RPMI7951 (cell line): ENCODE measurements at regions not wholly inside any gene's neighbourhood (a gene's known extent, or its start where the extent isn't known, plus 50 kb on each side); places are given as distances from the start of the nearest gene placed in this dataset.
"Not testable (repeated sequence)": the region's sequence is repeated elsewhere in the genome, so short reads cannot be mapped to it uniquely, and the experiment has no call there.

Experiments used
- DNase-seq: peaks from one replicate; pipeline ENCODE4 v3.0.0-alpha.2; 2012; ENCODE audit warnings: low read depth

DNA sequence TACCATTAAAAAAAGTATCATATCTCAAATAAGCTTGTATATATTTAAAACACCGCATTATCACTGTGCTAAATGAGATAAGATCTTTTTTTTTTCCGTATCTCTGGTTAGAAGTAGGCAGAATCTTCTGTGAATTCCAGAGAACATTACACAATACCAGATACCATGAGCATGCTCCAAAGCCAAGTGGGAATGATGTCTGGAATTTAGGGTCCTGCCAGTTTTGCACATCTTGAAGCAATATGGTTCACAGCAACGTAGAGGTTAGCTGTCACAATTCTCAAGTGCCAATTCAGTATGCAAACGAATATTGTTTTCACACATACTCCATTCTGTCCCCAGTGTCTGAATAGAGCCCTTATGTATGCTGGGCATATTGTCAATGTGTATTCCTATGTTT is 127.5 kb upstream of the NEIL3 start:
- no peak for DNase-seq

DNA sequence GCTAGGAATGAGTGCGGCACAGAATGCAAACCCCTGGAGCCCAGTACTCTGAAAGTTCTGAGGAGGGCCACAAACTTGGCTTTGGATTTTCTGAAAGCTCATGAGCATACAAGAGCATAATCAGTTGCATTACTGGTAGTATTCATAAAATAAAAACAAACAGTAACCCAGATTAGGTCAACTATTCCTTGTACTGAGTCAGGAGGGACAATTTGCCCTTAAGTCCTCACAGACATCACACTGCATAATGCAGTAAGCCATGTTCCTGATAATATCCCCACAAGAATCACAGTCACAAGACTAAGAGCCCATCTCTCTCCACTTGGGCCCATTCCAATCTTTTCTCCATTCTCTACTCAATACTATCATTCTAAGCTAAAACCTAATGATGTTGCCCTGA is 126.9 kb upstream of the NEIL3 start:
- no peak for DNase-seq

DNA sequence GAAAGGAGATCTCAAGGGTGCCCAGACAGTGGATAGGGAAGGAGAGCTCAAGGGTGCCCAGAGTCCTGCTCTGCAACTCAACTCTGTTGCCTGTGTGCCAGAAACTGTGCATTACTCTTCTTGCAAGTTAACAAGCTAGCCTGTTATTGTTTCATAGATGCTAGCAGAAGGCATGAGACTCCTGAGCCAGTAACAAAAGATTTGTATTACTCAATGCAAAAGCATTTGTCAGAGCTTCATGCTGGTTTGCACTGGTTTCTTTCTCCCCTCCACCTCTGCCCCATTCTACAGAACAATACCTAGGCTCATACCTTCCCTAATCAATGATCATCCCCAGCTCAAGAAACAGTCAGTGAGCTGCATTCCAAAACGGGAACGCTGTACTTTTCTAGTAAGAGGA is 124.5 kb upstream of the NEIL3 start:
- no peak for DNase-seq

DNA sequence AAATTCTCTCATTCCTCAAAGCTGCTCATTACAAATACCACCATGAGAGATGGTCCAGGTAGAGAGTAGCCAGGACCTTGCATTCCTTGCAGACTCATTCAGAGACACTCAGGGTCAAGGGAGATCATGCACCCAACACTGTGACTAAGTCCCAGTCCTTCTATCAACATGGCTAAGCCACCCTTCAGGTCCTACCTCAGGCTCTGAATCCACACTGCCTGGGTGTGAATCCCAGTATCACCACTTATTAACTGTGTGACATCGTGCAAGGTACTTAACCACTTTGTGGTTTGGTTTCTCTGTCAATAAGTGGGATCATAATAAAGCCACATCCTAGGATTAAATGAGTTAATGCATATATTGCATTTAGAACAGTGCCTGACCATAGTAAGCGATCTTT is 124.1 kb upstream of the NEIL3 start:
- no peak for DNase-seq

DNA sequence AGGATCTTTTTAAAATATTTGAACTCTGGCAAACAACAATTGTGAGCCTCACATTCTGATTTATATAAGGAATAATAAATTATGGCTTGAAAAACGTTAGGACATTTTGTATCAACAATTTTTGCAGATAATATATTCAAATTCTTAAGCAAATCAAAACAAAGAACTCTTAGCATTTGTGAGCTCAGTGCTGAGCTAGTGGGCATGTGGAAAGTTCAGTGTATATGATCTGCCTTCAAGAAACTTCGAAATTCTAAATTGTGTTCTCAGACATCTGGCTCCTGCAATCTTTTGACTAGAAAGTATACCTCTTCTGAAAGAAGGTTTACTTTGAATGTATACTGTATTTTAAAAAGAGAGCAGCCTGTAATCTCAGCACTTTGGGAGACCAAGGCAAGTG is 122.3 kb upstream of the NEIL3 start:
- no peak for DNase-seq

DNA sequence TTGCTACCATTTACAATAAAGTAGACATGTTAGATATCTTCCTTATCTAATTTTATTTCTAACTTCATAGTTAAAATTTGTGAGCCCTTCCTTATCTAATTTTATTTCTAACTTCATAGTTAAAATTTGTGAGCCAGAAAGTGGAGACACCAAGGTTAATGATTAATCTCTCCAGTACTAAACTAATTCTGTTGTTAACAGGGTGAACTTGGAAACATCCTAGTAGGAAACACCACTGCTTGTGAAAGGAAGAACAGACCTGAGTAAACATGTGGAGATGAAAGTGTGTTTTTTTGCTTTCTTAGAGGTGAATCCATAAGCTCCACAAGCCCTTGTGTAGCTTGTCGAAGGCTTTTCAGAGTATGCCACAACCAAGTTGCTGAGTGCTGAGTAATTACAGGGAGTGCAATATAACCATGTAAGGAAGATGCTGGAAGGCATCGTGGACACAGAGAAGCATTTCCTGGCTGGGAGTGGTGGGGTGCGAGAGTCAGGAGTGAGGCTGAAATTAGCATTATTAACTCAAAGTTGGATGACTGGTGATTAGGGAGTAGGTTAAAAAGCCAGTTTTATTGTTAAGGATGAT is 118.6 kb upstream of the NEIL3 start:
- DNase-seq: peak; percentile 48

DNA sequence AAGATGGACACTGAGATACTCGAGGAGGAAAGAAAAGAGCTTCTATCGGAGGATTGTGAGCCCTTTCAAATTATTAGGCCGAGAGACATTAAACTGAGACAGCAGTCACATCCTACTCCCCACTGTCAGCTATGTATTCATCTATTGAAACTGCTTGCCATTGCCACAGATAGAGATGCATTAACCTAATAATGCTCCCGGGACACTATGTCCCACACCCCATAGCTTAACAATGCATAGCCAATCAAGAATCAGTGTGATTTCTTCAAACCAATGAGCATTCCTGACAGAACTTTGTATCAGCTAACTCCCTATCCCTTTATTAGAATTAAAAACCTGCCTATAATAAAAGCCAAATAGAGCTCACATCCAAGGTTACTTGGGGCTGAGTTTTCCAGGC is 118.1 kb upstream of the NEIL3 start:
- no peak for DNase-seq

DNA sequence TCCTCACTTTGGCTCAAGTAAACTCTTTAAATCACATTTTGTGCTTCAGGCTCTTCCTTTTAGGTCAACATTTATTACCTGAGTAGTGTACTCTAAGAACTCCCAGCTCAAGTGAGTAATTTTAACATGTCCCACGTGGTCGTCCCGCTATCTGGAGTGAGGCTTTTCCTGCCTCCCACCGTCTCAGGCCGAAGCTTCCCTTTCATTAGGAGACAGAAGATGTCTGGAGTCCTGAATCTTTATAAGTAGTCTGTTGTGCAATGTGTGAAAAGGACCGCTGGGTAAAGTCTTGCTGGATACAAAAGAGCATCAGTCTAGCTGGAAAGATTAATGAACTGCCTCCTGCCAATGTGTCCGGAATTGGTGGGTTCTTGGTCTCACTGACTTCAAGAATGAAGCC is 117.7 kb upstream of the NEIL3 start:
- no peak for DNase-seq

DNA sequence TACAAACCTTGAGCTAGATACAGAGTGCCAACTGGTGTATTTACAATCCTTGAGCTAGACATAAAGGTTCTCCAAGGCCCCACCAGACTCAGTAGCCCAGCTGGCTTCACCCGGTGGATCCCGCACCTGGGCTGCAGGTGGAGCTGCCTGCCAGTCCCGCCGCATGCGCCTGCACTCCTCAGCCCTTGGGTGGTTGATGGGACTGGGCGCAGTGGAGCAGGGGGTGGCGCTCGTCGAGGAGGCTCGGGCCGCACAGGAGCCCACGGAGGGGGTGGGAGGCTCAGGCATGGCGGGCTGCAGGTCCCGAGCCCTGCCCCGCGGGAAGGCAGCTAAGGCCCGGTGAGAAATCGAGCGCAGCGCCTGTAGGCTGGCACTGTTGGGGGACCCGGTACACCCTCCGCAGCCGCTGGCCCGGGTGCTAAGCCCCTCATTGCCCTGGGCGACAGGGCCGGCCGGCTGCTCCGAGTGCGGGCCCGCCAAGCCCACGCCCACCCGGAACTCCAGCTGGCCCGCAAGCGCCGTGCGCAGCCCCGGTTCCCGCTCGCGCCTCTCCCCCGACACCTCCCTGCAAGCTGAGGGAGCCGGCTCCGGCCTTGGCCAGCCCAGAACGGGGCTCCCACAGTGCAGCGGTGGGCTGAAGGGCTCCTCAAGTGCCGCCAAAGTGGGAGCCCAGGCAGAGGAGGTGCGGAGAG is 116.5 kb upstream of the NEIL3 start:
- DNase-seq: not testable (repeated sequence)

DNA sequence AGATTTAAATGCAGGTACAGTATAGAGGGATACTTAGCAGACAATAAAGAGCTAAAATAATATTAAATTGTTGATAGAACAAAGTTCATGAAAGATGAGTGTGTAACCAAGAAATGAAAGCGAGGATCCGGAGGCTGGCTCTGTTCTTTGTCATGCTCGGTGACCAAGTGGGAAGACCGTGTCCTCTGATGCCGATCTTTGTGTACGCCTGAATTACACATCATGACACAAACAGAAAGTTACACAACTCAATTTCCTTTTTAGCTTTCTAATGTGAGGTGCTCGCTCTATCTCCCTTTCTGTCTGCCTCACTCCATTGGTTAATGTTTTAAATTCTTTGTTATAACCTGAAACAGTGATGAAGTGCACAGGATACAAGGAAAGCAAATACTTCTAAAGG is 114.8 kb upstream of the NEIL3 start:
- peak; percentile 40 for DNase-seq

DNA sequence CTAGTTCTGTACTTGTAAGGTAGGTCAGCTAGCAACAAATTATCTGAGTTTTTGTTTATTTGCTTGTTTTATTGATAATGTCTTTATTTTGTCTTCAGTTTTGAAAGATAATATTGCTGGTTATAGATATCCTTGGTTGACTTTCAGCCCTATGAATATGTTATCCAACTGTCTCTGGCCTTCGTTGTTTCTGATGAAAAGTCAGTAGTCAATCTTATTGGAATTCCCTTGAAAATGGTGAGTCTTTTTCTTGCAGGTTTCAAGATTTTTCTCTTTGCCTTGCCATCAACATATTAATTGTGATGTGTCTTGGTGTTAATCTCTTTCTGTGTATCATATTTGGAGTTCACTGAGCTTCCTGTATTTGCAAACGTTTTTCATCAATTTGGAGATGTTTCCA is 113.1 kb upstream of the NEIL3 start:
- DNase-seq: no peak

DNA sequence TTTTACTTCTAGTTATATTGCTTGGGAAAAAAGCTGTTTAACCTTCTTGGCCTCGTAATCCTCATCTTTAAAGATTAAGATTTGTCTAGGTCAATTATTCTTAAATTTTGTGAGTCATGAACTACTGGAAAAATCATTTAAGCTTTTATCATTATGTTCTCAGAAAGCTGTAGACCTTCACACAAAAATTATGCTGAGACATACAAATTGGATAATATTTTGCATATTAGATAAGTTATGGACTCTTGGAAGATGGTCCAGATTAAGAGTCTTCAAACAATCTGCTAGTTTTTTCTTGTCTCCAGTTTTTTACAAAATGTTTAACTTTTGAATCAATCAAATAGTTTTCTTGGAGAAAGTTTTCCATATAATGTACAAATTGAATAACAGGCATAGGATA is 108.1 kb upstream of the NEIL3 start:
- DNase-seq: no peak

DNA sequence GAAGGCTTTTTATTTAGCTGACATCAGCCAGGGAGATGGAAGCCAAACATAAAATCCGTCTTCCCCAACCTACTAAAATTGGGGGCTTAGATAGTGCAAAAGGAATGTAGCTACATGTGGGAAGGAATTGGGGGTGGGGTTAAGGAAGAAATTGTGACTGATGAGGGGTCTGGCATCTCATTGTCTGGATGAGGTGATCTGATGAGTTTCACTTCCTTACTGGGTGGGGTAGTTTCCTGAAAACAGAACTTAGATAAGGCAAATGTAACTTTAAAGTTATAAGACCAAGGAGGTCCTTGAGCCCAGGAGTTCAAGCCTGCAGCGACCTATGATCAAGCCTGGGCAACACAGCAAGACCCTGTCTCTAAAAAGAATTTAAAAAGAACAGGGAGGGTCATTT is 105.5 kb upstream of the NEIL3 start:
- no peak for DNase-seq

DNA sequence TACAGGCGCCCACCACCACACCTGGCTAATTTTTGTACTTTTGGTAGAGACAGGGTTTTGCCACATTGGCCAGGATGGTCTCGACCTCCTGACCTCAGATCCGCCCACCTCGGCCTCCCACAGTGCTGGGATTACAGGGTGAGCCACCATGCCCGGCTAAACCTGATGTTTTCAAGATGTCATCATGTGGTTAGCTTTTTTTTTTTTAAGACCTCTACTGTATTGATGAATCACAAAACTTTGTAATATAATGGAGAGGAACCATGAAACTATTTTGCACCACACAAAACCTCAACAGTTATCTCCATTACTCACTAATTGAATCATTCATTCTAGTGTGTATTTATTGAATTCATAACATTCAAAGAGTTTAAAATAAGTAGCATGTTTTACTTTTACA is 94.7 kb upstream of the NEIL3 start:
- DNase-seq: peak; percentile 51

DNA sequence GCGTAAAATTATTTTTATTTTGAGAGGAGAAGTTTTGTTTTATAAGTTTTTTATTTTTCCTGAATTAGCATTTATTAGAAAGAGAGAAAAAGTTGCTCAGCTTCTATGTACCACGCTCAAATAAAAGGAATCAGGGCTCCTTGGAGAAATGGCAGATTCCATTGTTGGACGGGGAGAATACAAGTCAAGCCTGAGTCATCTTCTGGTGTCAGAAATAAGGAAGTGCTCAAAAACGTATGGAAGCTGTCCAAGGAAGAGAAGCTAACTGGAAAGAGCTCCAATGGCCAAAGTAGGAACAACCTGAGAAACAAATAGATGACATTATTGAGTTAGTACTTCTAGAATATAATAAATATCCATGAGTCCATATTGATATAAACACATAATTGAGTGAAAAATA is 89.3 kb upstream of the NEIL3 start:
- DNase-seq: peak; percentile 64

DNA sequence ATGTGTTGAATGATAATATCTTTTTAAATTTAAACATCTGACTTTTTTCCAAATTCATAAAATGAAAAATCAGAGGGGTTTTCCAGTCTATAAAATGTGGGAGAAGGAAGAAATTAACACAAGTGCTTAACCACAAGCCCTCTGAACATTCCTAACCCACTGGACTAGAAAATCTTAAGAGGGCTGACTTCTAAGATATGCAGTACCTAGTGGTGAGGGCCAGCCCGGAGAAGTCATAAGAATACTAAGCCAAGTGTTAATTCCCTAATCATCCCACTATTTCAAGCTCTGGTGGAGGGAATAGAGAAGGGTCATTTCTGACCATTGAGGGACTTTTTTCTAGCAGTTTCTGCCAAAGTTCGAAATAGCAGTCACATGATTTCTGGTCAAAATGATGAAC is 86.9 kb upstream of the NEIL3 start:
- no peak for DNase-seq

DNA sequence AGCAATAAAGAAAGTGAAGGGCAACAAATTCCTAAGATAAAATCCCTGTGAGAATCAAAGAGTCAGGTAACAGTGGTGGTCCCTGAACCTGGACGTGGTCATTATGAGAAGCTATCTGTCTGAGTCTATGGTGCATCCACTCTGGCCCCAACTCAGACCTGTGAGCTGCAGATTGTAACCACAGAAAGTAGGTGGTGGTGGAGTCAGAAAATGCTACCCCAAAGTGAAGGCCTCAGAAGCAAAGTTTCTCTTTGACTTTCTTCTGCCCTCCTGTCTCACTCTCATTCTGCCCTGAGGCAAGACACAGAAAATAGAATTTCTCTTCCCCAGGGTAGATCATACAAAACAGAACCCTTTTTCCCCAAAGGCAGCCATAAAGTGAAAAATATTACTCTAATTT is 84.1 kb upstream of the NEIL3 start:
- DNase-seq: no peak

DNA sequence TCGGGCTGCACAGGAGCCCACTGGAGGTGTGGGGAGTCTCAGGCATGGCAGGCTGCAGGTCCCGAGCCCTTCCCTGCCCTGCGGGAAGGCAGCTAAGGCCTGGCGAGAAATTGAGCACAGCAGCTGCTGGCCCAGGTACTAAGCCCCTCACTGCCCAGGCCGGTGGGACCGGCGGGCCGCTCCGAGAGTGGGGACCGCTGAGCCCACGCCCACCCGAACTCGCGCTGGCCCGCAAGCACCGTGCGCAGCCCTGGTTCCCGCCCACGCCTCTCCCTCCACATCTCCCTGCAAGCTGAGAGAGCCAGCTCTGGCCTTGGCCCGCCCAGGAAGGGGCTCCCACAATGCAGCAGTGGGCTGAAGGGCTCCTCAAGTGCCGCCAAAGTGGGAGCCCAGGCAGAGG is 82.0 kb upstream of the NEIL3 start:
- DNase-seq: no peak

DNA sequence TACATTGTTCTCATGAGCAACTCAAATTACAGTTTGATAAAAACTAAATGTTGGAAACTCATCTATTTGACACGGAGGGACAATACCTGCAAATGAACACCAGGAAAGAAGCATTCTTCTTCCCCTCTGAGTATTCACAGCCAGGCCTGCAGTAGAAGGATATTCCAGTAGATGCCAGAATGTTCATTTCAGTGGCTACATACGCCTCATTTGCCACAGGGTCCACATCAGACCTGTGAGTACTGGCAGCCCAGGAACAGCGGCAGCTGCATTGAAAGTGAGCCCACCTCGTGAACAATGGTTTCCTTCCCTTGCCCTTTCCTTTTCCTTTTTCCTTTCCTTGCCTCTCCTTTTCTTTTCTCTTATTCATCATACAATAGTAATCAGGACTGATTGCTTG is 81.1 kb upstream of the NEIL3 start:
- DNase-seq: peak; percentile 27

DNA sequence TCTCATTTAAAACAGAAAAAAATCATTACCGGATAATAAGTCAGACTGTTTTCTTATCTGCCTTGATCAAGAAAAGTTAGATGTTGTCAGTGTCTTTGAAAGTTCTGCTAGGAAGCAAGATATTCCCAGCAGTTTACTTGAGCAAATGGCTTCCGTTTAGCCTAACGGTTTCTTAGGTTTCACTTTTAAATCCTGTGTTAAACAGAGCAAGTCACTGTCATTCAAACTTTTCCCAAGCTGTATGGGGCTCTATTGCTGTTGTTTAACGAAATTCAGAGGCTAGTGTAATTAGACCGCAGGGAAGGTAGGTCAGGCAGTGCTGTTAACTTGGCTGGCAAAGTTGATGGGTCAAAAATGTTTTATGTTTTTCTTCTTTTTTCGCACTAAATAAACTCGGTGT is 80.3 kb upstream of the NEIL3 start:
- peak; percentile 46 for DNase-seq

DNA sequence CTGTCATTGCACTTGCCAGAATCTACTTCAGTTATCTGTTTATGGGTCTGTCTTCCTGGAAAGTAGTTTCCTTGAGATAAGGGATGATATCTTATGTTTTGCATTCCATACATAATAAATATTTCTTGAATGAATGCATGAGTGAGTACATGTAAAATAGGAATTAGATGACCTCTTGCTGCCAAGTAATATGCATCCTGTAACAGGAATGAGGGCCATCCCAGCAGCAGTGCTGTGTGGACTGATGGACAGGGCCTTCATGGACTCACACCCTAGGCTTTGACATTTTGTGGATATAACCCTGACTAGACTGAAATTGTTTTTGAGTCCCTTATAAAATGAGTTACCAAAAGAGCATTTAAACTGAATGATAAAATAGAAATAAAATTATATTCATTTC is 77.2 kb upstream of the NEIL3 start:
- no peak for DNase-seq

DNA sequence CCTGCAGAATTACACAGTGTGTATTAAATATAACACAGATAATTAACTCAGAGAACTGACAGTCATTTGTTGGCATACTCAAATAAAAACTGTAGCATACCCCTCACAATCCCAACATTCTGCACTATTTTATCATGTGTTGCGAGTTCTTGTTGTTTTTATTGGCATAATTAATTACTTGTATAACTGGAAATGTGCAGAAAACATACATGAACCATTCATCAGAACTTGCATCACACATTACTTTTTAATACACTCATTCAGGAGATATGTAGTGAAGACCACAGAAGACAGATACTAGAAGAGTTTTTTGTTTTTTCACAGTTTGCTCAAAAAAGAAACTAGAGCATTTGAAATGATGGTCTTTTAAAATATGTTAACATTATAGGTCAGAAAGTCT is 74.6 kb upstream of the NEIL3 start:
- DNase-seq: peak; percentile 4

DNA sequence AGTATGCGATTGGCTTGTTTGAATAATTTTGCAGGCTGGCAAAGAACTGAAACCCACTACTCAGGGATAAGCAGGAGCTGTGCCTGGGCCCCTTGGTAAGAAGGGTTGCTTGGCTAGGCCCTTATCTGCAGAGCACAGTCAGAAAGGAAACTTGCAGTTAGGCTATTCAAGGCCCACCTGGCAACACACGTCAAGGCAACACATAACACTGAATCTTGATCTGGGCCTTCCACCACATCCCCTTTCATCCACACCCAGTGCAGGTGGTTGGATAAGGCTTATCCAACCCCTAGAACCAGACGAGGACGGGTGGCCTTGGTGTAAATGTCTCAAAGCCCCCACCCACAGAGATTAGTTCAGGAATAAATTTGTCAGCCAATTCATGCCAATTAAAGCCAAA is 72.8 kb upstream of the NEIL3 start:
- no peak for DNase-seq

DNA sequence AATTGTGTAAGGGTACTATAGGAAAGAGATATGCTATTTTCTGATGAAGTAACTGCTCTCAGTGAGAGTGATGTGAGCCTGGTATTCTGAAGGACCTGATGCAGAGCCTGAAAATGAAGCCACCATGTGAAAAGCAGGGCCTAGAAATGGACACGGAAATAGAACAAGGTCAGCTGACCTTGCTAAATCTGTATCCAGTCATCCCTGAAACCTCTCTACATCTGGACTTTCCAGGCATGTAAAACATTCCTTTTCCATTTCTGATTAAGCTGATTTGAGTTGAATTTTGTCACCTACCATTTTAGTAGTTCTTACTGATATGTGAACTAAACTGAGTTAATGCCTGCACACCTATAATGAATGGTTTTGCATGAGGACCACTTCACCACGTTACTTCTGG is 72.4 kb upstream of the NEIL3 start:
- no peak for DNase-seq
